Omental fat pad (tissue), 3 donors: ENCODE measurements at regions not wholly inside any gene's neighbourhood (a gene's known extent, or its start where the extent isn't known, plus 50 kb on each side); places are given as distances from the start of the nearest gene placed in this dataset.

Experiments
- ATAC-seq: fragments of 150-250 bp; one replicate; pipeline ENCODE4 v1.9.1; 2016; ENCODE audit warnings: mild to moderate bottlenecking, moderate library complexity; ENCODE audit not compliant: low FRiP score
- DNase-seq: peaks from one replicate; pipeline ENCODE4 v3.0.0-alpha.2; 2019; ENCODE audit warnings: low spot score
- TF ChIP-seq, protein P1 (sequence below), 3 donors: fragments of 450-650 bp; IDR thresholded peaks; one replicate each; pipeline ENCODE4 v1.5.1; 2016 to 2017; ENCODE audit warnings: antibody characterized with exemption in 3 of 3, mild to moderate bottlenecking in 3 of 3, moderate library complexity in 2 of 3

DNA sequence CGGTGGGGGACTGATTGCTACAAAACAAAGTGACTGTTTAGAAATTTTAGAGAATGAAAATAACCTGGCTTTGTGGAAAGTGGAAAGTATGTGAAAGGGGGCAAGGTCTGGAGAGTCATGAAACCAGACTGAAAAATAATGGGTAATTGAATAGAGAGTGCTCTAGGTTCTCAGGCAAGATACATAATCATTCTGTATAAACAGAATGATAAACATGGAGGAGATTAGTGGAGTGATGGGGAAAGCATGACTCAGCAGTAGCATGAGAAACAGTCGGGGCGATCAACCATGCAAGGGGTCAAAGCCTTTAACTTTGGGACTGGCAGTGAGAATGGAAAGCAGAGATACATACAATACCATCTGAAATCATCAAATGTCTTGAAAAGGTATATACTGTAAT, 332.5 kb downstream of the CCER1 start:
- no peak for ATAC-seq
- DNase-seq, result no peak
- TF ChIP-seq, protein P1, sequence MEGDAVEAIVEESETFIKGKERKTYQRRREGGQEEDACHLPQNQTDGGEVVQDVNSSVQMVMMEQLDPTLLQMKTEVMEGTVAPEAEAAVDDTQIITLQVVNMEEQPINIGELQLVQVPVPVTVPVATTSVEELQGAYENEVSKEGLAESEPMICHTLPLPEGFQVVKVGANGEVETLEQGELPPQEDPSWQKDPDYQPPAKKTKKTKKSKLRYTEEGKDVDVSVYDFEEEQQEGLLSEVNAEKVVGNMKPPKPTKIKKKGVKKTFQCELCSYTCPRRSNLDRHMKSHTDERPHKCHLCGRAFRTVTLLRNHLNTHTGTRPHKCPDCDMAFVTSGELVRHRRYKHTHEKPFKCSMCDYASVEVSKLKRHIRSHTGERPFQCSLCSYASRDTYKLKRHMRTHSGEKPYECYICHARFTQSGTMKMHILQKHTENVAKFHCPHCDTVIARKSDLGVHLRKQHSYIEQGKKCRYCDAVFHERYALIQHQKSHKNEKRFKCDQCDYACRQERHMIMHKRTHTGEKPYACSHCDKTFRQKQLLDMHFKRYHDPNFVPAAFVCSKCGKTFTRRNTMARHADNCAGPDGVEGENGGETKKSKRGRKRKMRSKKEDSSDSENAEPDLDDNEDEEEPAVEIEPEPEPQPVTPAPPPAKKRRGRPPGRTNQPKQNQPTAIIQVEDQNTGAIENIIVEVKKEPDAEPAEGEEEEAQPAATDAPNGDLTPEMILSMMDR (IDR thresholded peaks at IDR 0.05), result no peak

DNA sequence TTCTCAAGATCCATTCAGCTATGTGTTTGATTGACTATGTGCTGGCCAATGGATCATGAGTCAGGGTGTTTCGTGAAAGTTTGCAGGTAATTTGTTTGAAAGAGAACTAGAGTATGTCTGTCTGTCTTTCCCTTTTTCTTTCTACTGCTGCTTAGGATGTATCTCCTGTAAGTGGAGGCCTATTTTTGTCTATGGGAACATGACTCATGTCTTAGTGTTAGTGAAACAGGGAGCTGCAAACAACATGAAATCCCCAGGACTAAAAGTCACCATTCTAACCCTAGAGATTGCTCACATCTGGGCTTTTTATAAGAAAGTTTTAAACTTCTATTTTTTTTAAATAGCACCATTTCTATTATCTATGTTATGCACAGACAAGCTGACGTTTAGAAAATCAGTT, 333.0 kb downstream of the CCER1 start:
- DNase-seq (no peak), ATAC-seq (no peak)
- TF ChIP-seq, protein P1 (IDR thresholded peaks at IDR 0.05), result no peak

DNA sequence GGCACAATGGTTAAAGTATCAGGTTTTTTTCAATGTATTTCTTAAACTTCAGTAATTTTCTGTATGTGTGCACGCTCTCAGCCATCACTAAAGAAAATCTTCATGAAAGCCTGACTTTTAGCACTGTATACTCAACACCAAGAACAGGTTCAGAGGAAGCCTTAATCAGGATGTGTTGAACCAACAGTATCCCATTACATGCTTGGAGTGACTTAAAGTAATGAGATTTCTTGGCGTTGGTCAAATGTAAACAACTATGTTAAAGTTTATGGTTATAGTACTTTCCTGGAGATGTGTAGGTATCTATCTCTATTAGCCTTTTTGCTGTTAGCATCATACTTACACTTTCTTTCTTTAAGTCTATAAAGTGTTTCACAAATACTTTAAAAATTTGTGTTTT, 335.0 kb downstream of the CCER1 start:
- DNase-seq, result no peak
- ATAC-seq, result no peak
- TF ChIP-seq, protein P1 (IDR thresholded peaks at IDR 0.05), result no peak

DNA sequence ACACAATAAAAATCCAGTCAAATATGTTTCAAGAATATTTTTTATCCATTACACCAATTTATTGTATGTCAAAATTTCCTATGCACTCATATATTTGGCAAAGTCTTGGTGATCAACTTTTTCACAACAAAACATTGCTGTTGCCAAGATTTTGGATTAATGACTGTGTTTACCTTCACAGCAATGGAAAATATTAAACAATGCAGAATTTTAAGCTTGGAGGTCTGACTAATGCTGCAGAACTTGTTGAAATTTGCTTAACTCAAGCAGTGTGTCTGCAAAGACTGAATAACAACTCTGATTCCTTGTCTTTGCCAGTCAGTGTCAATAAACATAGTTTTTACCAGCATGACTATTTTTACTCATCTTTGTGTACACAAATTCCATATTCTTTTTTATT, 336.4 kb downstream of the CCER1 start:
- ATAC-seq (no peak), DNase-seq (no peak)
- TF ChIP-seq, protein P1 (IDR thresholded peaks at IDR 0.05), result no peak

DNA sequence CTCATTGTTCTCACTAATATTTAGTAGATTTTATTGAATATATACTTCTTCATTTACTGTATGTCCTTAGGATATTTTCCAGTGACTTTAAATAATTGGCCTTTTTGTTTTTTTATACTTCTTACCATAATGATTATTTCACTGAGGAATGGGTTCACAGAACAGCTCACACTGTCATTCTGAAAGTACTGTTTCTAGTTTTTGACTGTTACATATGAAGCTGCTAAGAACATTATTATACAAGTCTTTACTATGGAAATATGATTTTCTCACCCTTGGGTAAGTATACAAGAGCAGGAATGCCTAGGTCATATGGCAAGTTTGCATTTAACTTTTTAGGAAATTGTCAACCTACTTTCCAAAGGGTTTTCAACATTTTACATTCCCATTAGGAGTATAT, 343.1 kb downstream of the CCER1 start:
- ATAC-seq (no peak), DNase-seq (no peak)
- TF ChIP-seq, protein P1 (IDR thresholded peaks at IDR 0.05), result no peak

DNA sequence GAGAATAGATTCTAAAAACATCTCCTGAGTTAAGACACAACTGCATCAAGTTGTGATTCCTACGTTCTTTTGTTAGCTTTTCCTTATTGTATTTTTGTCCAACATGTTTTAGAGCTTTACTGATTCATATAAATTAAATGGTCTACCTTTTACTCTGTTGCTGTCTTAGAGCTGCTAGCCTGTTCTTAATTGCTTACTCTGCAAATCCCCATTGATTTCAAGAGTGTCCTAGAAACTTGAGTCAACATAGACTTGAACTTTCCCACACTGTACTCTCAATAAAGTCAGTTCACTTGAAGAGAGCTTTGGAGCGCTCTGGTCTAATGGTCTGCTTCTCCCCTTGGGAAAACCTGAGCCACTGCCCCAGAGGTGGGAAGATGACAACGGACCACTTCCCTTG, 343.9 kb downstream of the CCER1 start:
- DNase-seq, result no peak
- no peak for ATAC-seq
- TF ChIP-seq, protein P1 (IDR thresholded peaks at IDR 0.05), result no peak

DNA sequence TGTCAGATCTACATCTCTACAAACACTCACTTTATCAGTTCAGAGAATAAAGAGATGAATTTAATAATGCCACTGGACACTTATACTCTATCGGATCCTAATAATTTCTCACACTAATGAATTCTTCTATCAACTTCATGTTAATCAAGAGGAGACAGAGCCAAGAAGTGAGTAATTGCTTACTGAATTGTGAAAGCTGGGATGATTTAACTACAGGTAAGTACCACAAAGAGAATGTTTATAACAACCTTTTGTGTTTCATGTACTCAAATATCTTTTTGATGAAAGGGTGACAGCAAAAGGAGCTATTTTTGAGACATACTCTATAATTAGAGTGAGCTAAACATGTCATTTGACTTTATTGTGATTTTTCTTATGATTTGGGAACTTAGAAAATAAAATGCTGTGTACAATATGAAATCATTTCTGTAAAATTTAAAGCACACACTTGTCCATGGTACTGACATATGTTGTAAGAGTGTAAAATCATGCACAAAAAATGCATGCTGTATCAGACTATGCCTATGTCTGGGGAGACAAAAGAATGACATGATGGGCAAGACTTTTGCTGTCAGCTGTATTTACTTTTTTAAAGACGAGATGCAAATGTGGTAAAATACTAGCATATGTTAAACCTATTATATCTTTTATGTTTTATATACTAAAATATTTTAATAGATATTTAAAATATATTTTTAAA, 361.2 kb downstream of the CCER1 start:
- ATAC-seq (no peak), DNase-seq (no peak)
- TF ChIP-seq, protein P1 (IDR thresholded peaks at IDR 0.05), result no peak
